Erythroblast (primary cell): ENCODE measurements at regions not wholly inside any gene's neighbourhood (a gene's known extent, or its start where the extent isn't known, plus 50 kb on each side); places are given as distances from the start of the nearest gene placed in this dataset.

Experiments
- DNase-seq, 2 experiments: peaks; one replicate each; lab custom pipeline; 2025; lab: John Stamatoyannopoulos, UW
- GATA1 ChIP-seq: IDR thresholded peaks from 2 replicates; pipeline ENCODE4 v1.6.1; 2011; ENCODE audit warnings: low read depth, mild to moderate bottlenecking, control low read depth, low read length, moderate library complexity
- POLR2A ChIP-seq: IDR thresholded peaks from 2 replicates; pipeline ENCODE4 v1.6.1; 2011; ENCODE audit warnings: mild to moderate bottlenecking, low read length

- TF ChIP-seq POLR2A (no peak), GATA1 (no peak)
Measured at GRCh38 chr1:239823852-239824251, 267.8 kb upstream of the FMN2 start.

DNA sequence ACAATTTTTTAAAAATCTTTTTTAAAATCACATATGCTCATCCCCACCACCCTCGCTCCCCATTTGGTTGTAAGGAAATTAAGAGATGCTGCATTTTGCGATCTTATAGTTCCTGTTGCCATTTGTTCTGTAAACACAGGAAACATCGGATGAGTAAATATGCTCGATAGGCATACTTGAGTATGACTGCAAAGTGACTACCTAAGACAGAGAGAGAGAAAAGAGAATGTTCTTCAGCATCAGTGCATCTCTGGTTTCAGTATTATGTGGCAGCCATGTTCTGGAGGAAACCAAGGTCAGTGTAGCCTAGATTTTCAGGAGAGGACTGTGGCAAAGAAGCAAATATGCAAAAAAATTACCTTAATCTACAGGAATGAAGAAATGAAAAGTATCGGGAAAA lies 265.5 kb upstream of the FMN2 start:
- no peak for TF ChIP-seq GATA1
- no peak for TF ChIP-seq POLR2A
- no peak for DNase-seq

More at GRCh38 chr1:239823852-239824251, 267.8 kb upstream of the FMN2 start:
- DNase-seq = no peak

GRCh38 chr1:239826736-239827135 lies 264.9 kb upstream of the FMN2 start:
- DNase-seq = no peak
- no peak for TF ChIP-seq GATA1
- no peak for TF ChIP-seq POLR2A

DNA sequence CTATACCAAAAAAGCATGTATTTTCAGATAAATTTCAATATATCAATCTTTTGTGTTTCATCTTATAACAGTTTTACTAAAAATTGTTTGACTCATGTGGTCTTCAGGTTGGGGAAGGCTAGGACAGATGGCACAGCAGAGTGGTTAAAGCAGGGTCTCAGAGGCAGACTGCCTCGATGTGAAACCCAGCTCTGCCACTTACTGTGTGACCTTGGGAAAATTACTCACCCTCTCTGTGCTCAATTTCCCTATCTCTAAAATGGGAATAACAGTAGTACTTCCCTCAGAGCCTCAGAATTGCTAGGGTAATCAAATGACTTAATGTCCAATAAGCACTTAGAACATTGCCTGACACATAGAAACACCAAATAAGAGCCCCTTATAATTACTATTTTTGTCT lies 262.1 kb upstream of the FMN2 start:
- no peak for TF ChIP-seq GATA1
- TF ChIP-seq POLR2A = no peak

GRCh38 chr1:239831577-239832355 lies 259.9 kb upstream of the FMN2 start:
- no peak for DNase-seq

More for the DNA sequence above, 262.1 kb upstream of the FMN2 start:
- no peak for DNase-seq

GRCh38 chr1:239833723-239834122 lies 258.0 kb upstream of the FMN2 start:
- DNase-seq = no peak
- TF ChIP-seq GATA1 (no peak), POLR2A (no peak)

More at GRCh38 chr1:239831577-239832355, 259.9 kb upstream of the FMN2 start:
- no peak for TF ChIP-seq GATA1
- no peak for TF ChIP-seq POLR2A

DNA sequence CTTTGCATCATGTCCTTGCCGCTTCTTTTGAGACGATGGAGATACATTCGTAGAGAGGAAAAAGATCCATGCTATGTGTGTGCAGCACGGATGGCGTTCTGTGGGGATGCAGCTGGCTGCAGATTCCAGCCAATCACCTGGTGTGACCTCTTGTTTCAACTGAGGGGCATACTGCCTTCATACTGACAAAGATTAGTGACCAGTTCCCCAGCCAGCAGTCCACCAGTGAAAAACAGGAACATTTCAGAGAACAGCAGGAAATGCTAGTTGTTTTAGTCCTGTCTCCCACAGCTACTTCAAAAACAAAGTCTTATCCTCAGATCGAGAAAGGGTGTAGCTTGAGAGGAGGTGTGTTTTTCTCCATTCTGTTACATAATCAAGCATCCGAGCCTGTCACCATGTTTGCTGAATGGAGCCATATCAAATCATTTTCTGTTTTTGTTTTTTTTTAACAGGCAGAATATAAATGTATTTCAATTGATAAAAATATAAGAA lies 255.7 kb upstream of the FMN2 start:
- TF ChIP-seq GATA1 (no peak), POLR2A (no peak)
- no peak for DNase-seq

DNA sequence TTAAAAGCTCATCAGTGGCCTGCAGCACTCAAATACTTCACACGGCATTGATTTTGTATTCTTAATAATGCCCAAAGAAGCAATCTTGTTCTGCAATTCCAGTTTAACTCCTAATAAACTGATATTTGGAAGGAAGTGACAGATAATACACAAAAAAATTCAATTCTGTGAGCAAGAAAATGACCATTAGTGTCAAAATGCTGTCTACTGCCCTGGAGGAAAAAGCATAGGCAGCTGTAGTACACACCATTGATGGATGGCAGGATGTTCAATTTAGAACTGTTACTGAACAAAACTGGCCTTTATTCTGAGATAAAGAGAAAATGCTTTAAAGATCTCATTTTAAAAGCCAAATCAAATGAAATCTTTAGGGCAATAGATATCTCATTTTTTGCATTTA lies 251.3 kb upstream of the FMN2 start:
- TF ChIP-seq GATA1 = no peak
- no peak for TF ChIP-seq POLR2A

DNA sequence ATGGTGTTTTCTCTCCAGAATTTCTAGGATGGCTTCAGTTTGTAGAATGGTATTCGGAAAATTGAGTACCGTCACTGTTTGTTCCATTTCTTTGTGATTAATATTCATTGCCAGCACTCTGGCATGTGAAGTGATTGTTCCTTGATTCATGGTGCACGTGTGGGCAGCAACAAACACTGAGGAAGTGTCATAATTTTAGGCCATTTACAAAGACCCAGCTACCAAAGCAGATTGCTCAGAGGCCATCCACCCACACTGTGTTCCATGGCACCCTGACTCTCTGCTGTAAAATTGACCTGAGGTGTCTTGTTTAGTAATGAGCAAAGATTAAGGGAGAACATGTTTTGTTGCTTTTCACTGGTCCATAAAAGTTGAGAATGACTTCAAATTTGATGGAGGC lies 250.9 kb upstream of the FMN2 start:
- DNase-seq = no peak
- TF ChIP-seq POLR2A = no peak
- no peak for TF ChIP-seq GATA1

More for the DNA sequence above, 251.3 kb upstream of the FMN2 start:
- DNase-seq = no peak

- DNase-seq = no peak
- TF ChIP-seq POLR2A = no peak
- no peak for TF ChIP-seq GATA1
Measured at GRCh38 chr1:239841631-239842030, 250.1 kb upstream of the FMN2 start.

DNA sequence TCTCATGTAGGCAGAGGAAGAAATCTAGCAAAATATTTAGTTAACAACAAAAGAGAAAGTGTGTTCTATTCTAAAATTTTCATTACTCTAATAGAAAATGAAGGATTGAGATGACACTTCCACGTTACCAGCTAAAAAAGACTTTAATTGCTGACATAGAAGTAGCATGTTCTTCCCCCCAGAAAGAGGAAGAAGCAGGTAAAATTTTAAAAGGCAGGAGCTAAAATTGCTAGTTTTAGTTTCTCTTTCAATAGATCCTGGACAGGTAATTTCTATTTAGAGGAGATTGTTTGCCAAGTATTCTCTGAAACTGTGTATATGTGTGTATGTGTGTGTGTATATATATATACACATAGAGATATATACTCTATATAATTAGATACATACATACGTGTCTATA lies 248.1 kb upstream of the FMN2 start:
- no peak for DNase-seq
- no peak for TF ChIP-seq POLR2A
- TF ChIP-seq GATA1 = no peak

GRCh38 chr1:239844833-239845232 lies 246.8 kb upstream of the FMN2 start:
- TF ChIP-seq GATA1 (no peak), POLR2A (no peak)

DNA sequence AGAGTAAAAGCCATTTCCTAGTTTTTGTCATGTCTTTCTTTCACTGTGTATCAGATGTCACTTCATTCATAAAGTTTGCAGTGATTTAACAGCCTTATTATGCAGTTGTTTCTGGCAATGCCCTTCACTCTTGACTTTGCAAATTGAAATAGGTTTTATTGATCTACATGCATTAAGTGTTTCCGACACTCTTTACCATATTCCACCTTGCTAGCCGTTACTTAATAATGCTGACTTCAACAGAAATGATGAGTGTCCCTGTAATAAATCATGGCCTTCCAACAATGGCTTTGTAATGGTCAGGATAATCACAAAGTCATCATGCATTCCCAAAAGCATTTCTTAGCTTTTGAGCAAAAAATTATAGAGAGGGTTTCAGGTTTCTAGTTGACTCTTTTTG lies 236.8 kb upstream of the FMN2 start:
- TF ChIP-seq POLR2A (no peak), GATA1 (no peak)

More at GRCh38 chr1:239844833-239845232, 246.8 kb upstream of the FMN2 start:
- DNase-seq = no peak

GRCh38 chr1:239856067-239856466 lies 235.6 kb upstream of the FMN2 start:
- TF ChIP-seq GATA1 (no peak), POLR2A (no peak)
- no peak for DNase-seq

More for the DNA sequence above, 236.8 kb upstream of the FMN2 start:
- no peak for DNase-seq
